Neural cell (in vitro differentiated cells): ENCODE measurements at regions not wholly inside any gene's neighbourhood (a gene's known extent, or its start where the extent isn't known, plus 50 kb on each side); places are given as distances from the start of the nearest gene placed in this dataset.

Experiments used
- H2AFZ ChIP-seq: fragments of 200-600, 300-800 bp; sonication (generic), shearing (Covaris generic); 2 replicates; pipeline ENCODE4 v1.6.0; 2014; ENCODE audit warnings: low read depth, mild to moderate bottlenecking, antibody characterized with exemption, low read length, moderate library complexity
- H3F3A ChIP-seq: fragments of 200-600 bp; shearing (Covaris generic); 2 replicates; pipeline ENCODE4 v1.6.1; 2016; ENCODE audit warnings: mild to moderate bottlenecking, moderate library complexity, mixed read lengths, antibody characterized with exemption, low read length; ENCODE audit not compliant: insufficient read depth, poor library complexity, severe bottlenecking
- H3K27ac ChIP-seq: fragments of 200-600, 300-800 bp; sonication (generic), shearing (Covaris generic); 2 replicates; pipeline ENCODE4 v1.5.1; 2014; ENCODE audit warnings: mild to moderate bottlenecking, low read length, moderate library complexity
- H3K27me3 ChIP-seq: fragments of 300-800, 200-600 bp; sonication (generic), shearing (Covaris generic); 2 replicates; pipeline ENCODE4 v1.6.0; 2014; ENCODE audit warnings: mild to moderate bottlenecking, low read depth, low read length, moderate library complexity; ENCODE audit not compliant: insufficient read depth
- H3K36me3 ChIP-seq: fragments of 300-800, 200-600 bp; sonication (generic), shearing (Covaris generic); 2 replicates; pipeline ENCODE4 v1.5.1; 2014; ENCODE audit warnings: mild to moderate bottlenecking, antibody characterized with exemption, low read length, moderate library complexity; ENCODE audit not compliant: insufficient read depth
- H3K4me2 ChIP-seq: fragments of 300-800, 200-600 bp; sonication (generic), shearing (Covaris generic); 2 replicates; pipeline ENCODE4 v1.6.0; 2014; ENCODE audit warnings: mild to moderate bottlenecking, low read length
- H3K4me3 ChIP-seq: fragments of 300-800, 200-600 bp; sonication (generic), shearing (Covaris generic); 2 replicates; pipeline ENCODE4 v1.5.1; 2014; ENCODE audit warnings: mild to moderate bottlenecking, low read length, moderate library complexity
- H3K79me2 ChIP-seq: fragments of 200-600 bp; shearing (Covaris generic); replicated peaks from 2 replicates; pipeline ENCODE4 v1.6.0; 2014; ENCODE audit warnings: mild to moderate bottlenecking, low read length, moderate library complexity; ENCODE audit not compliant: insufficient read depth
- H3K9ac ChIP-seq: fragments of 300-800, 200-600 bp; sonication (generic), shearing (Covaris generic); 2 replicates; pipeline ENCODE4 v1.6.1; 2016; ENCODE audit warnings: mild to moderate bottlenecking, low read length, mixed read lengths
- H3K9me2 ChIP-seq: fragments of 200-600 bp; shearing (Covaris generic); 2 replicates; pipeline ENCODE4 v1.6.1; 2016; ENCODE audit warnings: mild to moderate bottlenecking, low read length, mixed read lengths; ENCODE audit not compliant: insufficient read depth
- H3K9me3 ChIP-seq: fragments of 200-600, 300-800 bp; sonication (generic), shearing (Covaris generic); 2 replicates; pipeline ENCODE4 v1.6.1; 2016; ENCODE audit warnings: mild to moderate bottlenecking, mixed run types, low read length, moderate library complexity, mixed read lengths
- H4K20me1 ChIP-seq: fragments of 200-600 bp; shearing (Covaris generic); 2 replicates; pipeline ENCODE4 v1.6.1; 2016; ENCODE audit warnings: mild to moderate bottlenecking, mixed run types; ENCODE audit not compliant: insufficient read depth
- CTCF ChIP-seq: fragments of 450-650 bp; IDR thresholded peaks from 2 replicates; pipeline ENCODE4 v1.5.1; 2014; ENCODE audit warnings: antibody characterized with exemption, mild to moderate bottlenecking, moderate library complexity; ENCODE audit not compliant: poor library complexity, severe bottlenecking
- EP300 ChIP-seq: fragments of 450-650 bp; conservative IDR thresholded peaks from 2 replicates; pipeline ENCODE4 v1.6.1; 2014; ENCODE audit warnings: antibody characterized with exemption, mild to moderate bottlenecking, moderate library complexity; ENCODE audit not compliant: poor library complexity, severe bottlenecking
- EZH2 ChIP-seq: fragments of 200-600, 300-800 bp; shearing (Covaris generic), sonication (generic); IDR thresholded peaks from 2 replicates; pipeline ENCODE4 v1.6.1; 2014; ENCODE audit warnings: antibody characterized with exemption, low read length, borderline replicate concordance, mild to moderate bottlenecking; ENCODE audit not compliant: insufficient read depth, poor library complexity, severe bottlenecking
- MXI1 ChIP-seq: fragments of 450-650 bp; conservative IDR thresholded peaks from 2 replicates; pipeline ENCODE4 v1.6.1; 2014; ENCODE audit warnings: antibody characterized with exemption, mild to moderate bottlenecking; ENCODE audit not compliant: poor library complexity, severe bottlenecking
- POLR2AphosphoS5 ChIP-seq: IDR thresholded peaks from 2 replicates; pipeline ENCODE4 v1.6.1; 2012
- RAD21 ChIP-seq: fragments of 450-650 bp; conservative IDR thresholded peaks from 2 replicates; pipeline ENCODE4 v1.6.1; 2014; ENCODE audit warnings: antibody characterized with exemption, mild to moderate bottlenecking, moderate library complexity
- REST ChIP-seq: IDR thresholded peaks from 2 replicates; pipeline ENCODE4 v1.6.1; 2012; ENCODE audit warnings: borderline replicate concordance
- SMC3 ChIP-seq: fragments of 450-650 bp; conservative IDR thresholded peaks from 2 replicates; pipeline ENCODE4 v1.6.1; 2014; ENCODE audit warnings: antibody characterized with exemption, mild to moderate bottlenecking, moderate library complexity; ENCODE audit not compliant: poor library complexity
- TAF1 ChIP-seq: IDR thresholded peaks from 2 replicates; pipeline ENCODE4 v1.6.1; 2012; ENCODE audit warnings: low read depth

GRCh38 chrX:143455046-143455445 is 62.2 kb downstream of the SPANXN3 start:
- Histone ChIP-seq H3K9me2 (no peaks in the 10 kb centered on the region), H3K4me3 (no peak overlapping the region), H3K9me3 (no peaks in the 10 kb centered on the region), H3K27ac (no peak overlapping the region), H2AFZ (no peak overlapping the region), H3F3A (no peaks in the 10 kb centered on the region), H3K9ac (no peak overlapping the region), H3K4me2 (no peak overlapping the region), H3K36me3 (no peaks in the 10 kb centered on the region), H4K20me1 (no peaks in the 10 kb centered on the region), H3K27me3 (no peaks in the 10 kb centered on the region), H3K79me2 (no peaks in the 10 kb centered on the region)
- TF ChIP-seq EZH2 (no peak), SMC3 (no peak), RAD21 (no peak), EP300 (no peak), POLR2AphosphoS5 (no peak), TAF1 (no peak), MXI1 (no peak), REST (no peak), CTCF (no peak)

- Histone ChIP-seq H3K9me2 (no peaks in the 10 kb centered on the region), H3K27me3 (no peaks in the 10 kb centered on the region), H3K27ac (no peak overlapping the region), H3K9me3 (no peaks in the 10 kb centered on the region), H3K4me2 (no peak overlapping the region), H3K36me3 (no peaks in the 10 kb centered on the region), H3K9ac (no peak overlapping the region), H3K4me3 (no peak overlapping the region), H4K20me1 (no peaks in the 10 kb centered on the region), H3K79me2 (no peaks in the 10 kb centered on the region), H3F3A (no peaks in the 10 kb centered on the region), H2AFZ (no peak overlapping the region)
- TF ChIP-seq RAD21 (peak; percentile 35), SMC3 (peak; percentile 16), MXI1 (no peak), CTCF (peak; percentile 28), EZH2 (no peak)
Observed at GRCh38 chrX:143437439-143437838, 79.8 kb downstream of the SPANXN3 start.
